SJCRH30 (cell line): ENCODE measurements at regions not wholly inside any gene's neighbourhood (a gene's known extent, or its start where the extent isn't known, plus 50 kb on each side); places are given as distances from the start of the nearest gene placed in this dataset.

Experiments used
- DNase-seq, 2 experiments: peaks; one replicate each; pipeline ENCODE4 v3.0.0-alpha.2; 2015 to 2020
- H3K27ac ChIP-seq: fragments of 250-450 bp; sonication (Bioruptor Pico); 2 replicates; pipeline ENCODE4 v1.5.1; 2020; ENCODE audit warnings: mild to moderate bottlenecking, moderate library complexity
- H3K27me3 ChIP-seq: fragments of 250-450 bp; sonication (Bioruptor Pico); 2 replicates; pipeline ENCODE4 v1.5.1; 2020; ENCODE audit warnings: mild to moderate bottlenecking, moderate library complexity
- H3K36me3 ChIP-seq: fragments of 250-450 bp; sonication (Bioruptor Pico); 2 replicates; pipeline ENCODE4 v1.5.1; 2020; ENCODE audit warnings: mild to moderate bottlenecking, moderate library complexity
- H3K4me1 ChIP-seq: fragments of 250-450 bp; sonication (Bioruptor Pico); 2 replicates; pipeline ENCODE4 v1.5.1; 2020; ENCODE audit warnings: mild to moderate bottlenecking, moderate library complexity
- H3K4me3 ChIP-seq: fragments of 250-450 bp; sonication (Bioruptor Pico); 2 replicates; pipeline ENCODE4 v1.5.1; 2020; ENCODE audit warnings: mild to moderate bottlenecking, moderate library complexity
- H3K9me3 ChIP-seq: fragments of 250-450 bp; sonication (Bioruptor Pico); replicated peaks from 2 replicates; pipeline ENCODE4 v1.5.1; 2020; ENCODE audit warnings: mild to moderate bottlenecking, moderate library complexity

GRCh38 chr6:143583542-143584327, 72.2 kb upstream of the FUCA2 start:
- 0 out of 2 replicates have a peak, but pooled peaks cover 5% of the 10 kb centered on the region for H3K9me3 ChIP-seq
- H3K36me3 ChIP-seq, result no peaks in the 10 kb centered on the region
- peaks cover 9% of the 10 kb centered on the region; the same call in 1 of the 2 replicates for H3K4me1 ChIP-seq
- H3K4me3 ChIP-seq, result no peak overlapping the region
- H3K27ac ChIP-seq, result no peak overlapping the region
- peak; percentile 26 to 49 for DNase-seq
- H3K27me3 ChIP-seq, result no peaks in the 10 kb centered on the region

- no peak overlapping the region for H3K4me3 ChIP-seq
- no peak overlapping the region for H3K27ac ChIP-seq
- peaks cover 9% of the 10 kb centered on the region; the same call in 1 of the 2 replicates for H3K4me1 ChIP-seq
- H3K9me3 ChIP-seq, result 0 out of 2 replicates have a peak, but pooled peaks cover 5% of the 10 kb centered on the region
- no peak for DNase-seq
- no peaks in the 10 kb centered on the region for H3K36me3 ChIP-seq
- no peaks in the 10 kb centered on the region for H3K27me3 ChIP-seq
These were observed 70.4 kb upstream of the FUCA2 start for GRCh38 chr6:143581835-143582480.

DNA sequence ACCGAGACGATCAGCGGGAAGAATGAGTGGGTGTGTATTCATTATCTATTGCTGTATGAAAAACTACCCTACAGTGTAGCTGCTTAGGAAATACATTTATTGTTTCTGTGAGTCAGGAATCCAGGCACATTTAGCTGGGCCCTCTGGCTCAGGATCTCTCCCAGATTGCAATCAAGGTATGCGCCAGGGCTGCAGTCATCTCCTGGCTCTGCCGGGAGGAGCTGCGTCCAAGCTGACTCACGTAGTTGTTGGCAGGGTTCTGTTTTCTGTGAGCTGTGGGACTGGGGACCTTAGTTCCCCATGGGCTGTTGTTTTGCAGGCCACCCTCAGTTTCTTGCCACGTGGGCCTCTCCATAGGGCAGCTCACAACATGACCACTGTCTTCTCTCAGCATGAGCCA, 68.2 kb upstream of the FUCA2 start:
- H3K4me3 ChIP-seq, result no peak overlapping the region
- no peak for DNase-seq
- H3K36me3 ChIP-seq, result no peaks in the 10 kb centered on the region
- peaks cover 9% of the 10 kb centered on the region; the same call in 1 of the 2 replicates for H3K4me1 ChIP-seq
- no peaks in the 10 kb centered on the region for H3K27me3 ChIP-seq
- no peak overlapping the region for H3K27ac ChIP-seq
- 0 out of 2 replicates have a peak, but pooled peaks cover 5% of the 10 kb centered on the region for H3K9me3 ChIP-seq

DNA sequence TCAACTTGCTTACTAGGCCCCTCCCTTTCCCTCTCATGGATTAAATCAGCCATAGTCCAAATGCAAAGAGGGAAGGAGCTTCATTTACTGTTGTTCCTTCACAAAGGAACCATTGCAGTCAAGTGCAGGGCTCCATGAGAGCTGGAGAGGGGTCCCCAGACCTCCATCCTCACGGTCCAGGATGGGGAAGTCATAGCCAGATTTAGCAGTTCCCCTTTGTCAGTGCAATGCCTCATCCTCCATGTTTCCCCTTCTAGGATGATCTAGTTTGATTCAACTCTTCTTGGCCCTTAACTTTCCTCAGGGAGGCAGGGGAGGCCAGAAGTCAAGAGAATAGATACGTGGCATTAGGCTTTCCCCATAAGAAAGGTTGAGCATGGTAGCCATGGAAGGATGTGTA, 66.5 kb upstream of the FUCA2 start:
- Histone ChIP-seq H3K4me3 (no peak overlapping the region), H3K27me3 (no peaks in the 10 kb centered on the region), H3K36me3 (no peaks in the 10 kb centered on the region), H3K9me3 (0 out of 2 replicates have a peak, but pooled peaks cover 1% of the 10 kb centered on the region), H3K27ac (no peak overlapping the region), H3K4me1 (peaks cover 4% of the 10 kb centered on the region; the same call in 1 of the 2 replicates)
- DNase-seq, result no peak

- Histone ChIP-seq H3K27me3 (no peaks in the 10 kb centered on the region), H3K4me3 (no peak overlapping the region), H3K9me3 (no peaks in the 10 kb centered on the region), H3K27ac (no peak overlapping the region), H3K4me1 (no peaks in the 10 kb centered on the region), H3K36me3 (no peaks in the 10 kb centered on the region)
- DNase-seq, result no peak
These were observed 64.4 kb upstream of the FUCA2 start for GRCh38 chr6:143575901-143576426.

DNA sequence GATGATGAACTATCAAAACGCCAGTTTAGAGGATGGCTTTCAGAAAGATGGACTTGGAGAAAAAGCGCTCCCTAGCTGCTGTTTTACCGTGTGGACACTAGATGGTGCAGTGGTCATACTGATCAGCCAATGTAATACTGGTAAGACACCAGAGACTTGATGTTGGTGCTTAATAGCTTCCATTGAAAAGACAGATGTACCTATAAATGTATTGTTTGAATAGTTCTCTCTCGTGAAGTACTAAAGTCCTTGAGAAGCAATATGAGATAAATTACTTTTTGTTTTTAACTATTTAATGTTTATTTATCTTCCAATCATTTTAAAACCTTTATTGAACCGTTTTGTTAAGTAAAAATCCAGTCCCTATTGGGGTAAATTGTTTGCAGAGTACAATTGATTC, 63.9 kb upstream of the FUCA2 start:
- Histone ChIP-seq H3K9me3 (no peaks in the 10 kb centered on the region), H3K27me3 (no peaks in the 10 kb centered on the region), H3K4me1 (no peaks in the 10 kb centered on the region), H3K36me3 (no peaks in the 10 kb centered on the region), H3K4me3 (no peak overlapping the region), H3K27ac (no peak overlapping the region)
- peak; percentile 47 to 87 for DNase-seq

DNA sequence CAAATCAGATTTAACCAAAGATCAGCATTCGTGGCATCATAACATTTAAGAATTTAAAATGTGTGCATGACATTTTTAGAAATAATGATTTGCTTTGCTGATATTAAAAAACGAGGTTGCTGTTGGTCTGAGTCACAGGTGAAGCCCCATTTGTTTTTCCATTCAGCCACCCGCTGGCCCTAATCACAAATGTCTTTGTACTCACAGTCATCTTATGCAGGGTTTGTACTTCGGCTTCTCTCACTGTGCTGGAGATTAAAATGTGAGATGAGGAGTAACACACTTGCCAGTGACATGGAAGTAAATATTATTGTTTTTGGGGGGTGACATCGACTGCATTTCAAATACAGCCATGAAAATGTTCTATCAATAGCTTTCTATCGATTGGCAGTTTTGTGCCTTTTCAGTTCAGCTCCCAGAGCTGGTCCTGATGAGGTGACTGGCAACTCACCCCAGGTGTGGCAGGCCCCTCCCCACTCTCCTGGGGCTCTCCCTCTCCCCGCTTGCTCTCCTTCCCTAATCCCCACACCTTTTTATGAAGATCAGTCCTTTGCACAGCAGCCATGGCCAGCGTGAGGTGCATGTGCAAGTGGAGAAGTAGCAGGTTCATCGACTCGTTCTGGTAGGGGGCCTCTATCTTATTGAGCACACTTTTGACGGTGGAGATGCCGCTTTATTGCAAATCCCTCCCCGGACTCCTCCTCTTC, 58.8 kb upstream of the FUCA2 start:
- no peak for DNase-seq
- Histone ChIP-seq H3K4me1 (no peaks in the 10 kb centered on the region), H3K4me3 (no peak overlapping the region), H3K27me3 (no peaks in the 10 kb centered on the region), H3K27ac (no peak overlapping the region), H3K36me3 (no peaks in the 10 kb centered on the region), H3K9me3 (no peaks in the 10 kb centered on the region)

- no peak for DNase-seq
- Histone ChIP-seq H3K27ac (no peak overlapping the region), H3K36me3 (no peaks in the 10 kb centered on the region), H3K4me3 (no peak overlapping the region), H3K9me3 (no peaks in the 10 kb centered on the region), H3K27me3 (no peaks in the 10 kb centered on the region), H3K4me1 (no peaks in the 10 kb centered on the region)
These were observed 57.5 kb upstream of the FUCA2 start for GRCh38 chr6:143569040-143569439.

- H3K4me3 ChIP-seq, result no peak overlapping the region
- DNase-seq, result no peak
- H3K36me3 ChIP-seq, result no peaks in the 10 kb centered on the region
- no peak overlapping the region for H3K27ac ChIP-seq
- no peaks in the 10 kb centered on the region for H3K4me1 ChIP-seq
- H3K9me3 ChIP-seq, result no peaks in the 10 kb centered on the region
- H3K27me3 ChIP-seq, result no peaks in the 10 kb centered on the region
These were observed 53.0 kb upstream of the FUCA2 start for GRCh38 chr6:143564484-143565017.

GRCh38 chr6:143562143-143562542, 50.6 kb upstream of the FUCA2 start:
- H3K4me1 ChIP-seq, result no peaks in the 10 kb centered on the region
- H3K4me3 ChIP-seq, result no peak overlapping the region
- no peaks in the 10 kb centered on the region for H3K27me3 ChIP-seq
- H3K36me3 ChIP-seq, result no peaks in the 10 kb centered on the region
- DNase-seq, result no peak
- H3K9me3 ChIP-seq, result no peaks in the 10 kb centered on the region
- no peak overlapping the region for H3K27ac ChIP-seq
